ENCODE measurements at regions not wholly inside any gene's neighbourhood (a gene's known extent, or its start where the extent isn't known, plus 50 kb on each side); places are given as distances from the start of the nearest gene placed in this dataset.

GRCh38 chr20:52302736-52303135 is 111.2 kb upstream of the ZFP64 start:
- TF ChIP-seq EZH2 (IDR thresholded peaks at IDR 0.05; ENCODE audit: low read length, missing control alignments), result no peak
- TF ChIP-seq, protein P1, sequence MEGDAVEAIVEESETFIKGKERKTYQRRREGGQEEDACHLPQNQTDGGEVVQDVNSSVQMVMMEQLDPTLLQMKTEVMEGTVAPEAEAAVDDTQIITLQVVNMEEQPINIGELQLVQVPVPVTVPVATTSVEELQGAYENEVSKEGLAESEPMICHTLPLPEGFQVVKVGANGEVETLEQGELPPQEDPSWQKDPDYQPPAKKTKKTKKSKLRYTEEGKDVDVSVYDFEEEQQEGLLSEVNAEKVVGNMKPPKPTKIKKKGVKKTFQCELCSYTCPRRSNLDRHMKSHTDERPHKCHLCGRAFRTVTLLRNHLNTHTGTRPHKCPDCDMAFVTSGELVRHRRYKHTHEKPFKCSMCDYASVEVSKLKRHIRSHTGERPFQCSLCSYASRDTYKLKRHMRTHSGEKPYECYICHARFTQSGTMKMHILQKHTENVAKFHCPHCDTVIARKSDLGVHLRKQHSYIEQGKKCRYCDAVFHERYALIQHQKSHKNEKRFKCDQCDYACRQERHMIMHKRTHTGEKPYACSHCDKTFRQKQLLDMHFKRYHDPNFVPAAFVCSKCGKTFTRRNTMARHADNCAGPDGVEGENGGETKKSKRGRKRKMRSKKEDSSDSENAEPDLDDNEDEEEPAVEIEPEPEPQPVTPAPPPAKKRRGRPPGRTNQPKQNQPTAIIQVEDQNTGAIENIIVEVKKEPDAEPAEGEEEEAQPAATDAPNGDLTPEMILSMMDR (conservative IDR thresholded peaks at IDR 0.05 in 1 of 2, IDR thresholded peaks at IDR 0.05 in 1 of 2; ENCODE audit: low read depth in 1 of 2, low read length in 2 of 2), result no peak
